Epithelial cell of proximal tubule (primary cell): ENCODE measurements at regions not wholly inside any gene's neighbourhood (a gene's known extent, or its start where the extent isn't known, plus 50 kb on each side); places are given as distances from the start of the nearest gene placed in this dataset.
"Not testable (repeated sequence)": the region's sequence is repeated elsewhere in the genome, so short reads cannot be mapped to it uniquely, and the experiment has no call there.

ENCODE experiments used
- DNase-seq: peaks from one replicate; pipeline ENCODE4 v3.0.0-alpha.2; 2011; ENCODE audit warnings: low read depth
- H3K4me3 ChIP-seq: 2 replicates; pipeline ENCODE4 v1.5.1; 2011; ENCODE audit warnings: low read depth, mild to moderate bottlenecking, low read length
- CTCF ChIP-seq: conservative IDR thresholded peaks from 2 replicates; pipeline ENCODE4 v1.5.1; 2012; ENCODE audit warnings: low read depth, mild to moderate bottlenecking, low read length

GRCh38 chr2:215722125-215722524, 286.3 kb upstream of the FN1 start:
- H3K4me3 ChIP-seq: no peak overlapping the region
- no peak for DNase-seq
- no peak for TF ChIP-seq CTCF

GRCh38 chr2:215721515-215721914, 285.6 kb upstream of the FN1 start:
- not testable (repeated sequence) for DNase-seq, H3K4me3 ChIP-seq

GRCh38 chr2:215718890-215719289, 283.0 kb upstream of the FN1 start:
- H3K4me3 ChIP-seq: no peak overlapping the region
- TF ChIP-seq CTCF: no peak
- DNase-seq: no peak

- DNase-seq: no peak
- H3K4me3 ChIP-seq: no peak overlapping the region
- no peak for TF ChIP-seq CTCF
These were observed 282.6 kb upstream of the FN1 start for GRCh38 chr2:215718436-215718835.

GRCh38 chr2:215717501-215718381, 281.9 kb upstream of the FN1 start:
- TF ChIP-seq CTCF: no peak
- H3K4me3 ChIP-seq: no peak overlapping the region
- no peak for DNase-seq

GRCh38 chr2:215716956-215717355, 281.1 kb upstream of the FN1 start:
- no peak for TF ChIP-seq CTCF
- H3K4me3 ChIP-seq: no peak overlapping the region
- no peak for DNase-seq

- TF ChIP-seq CTCF: no peak
- peak; percentile 68 for DNase-seq
These were observed 277.3 kb upstream of the FN1 start for GRCh38 chr2:215712871-215713790.

More at GRCh38 chr2:215712871-215713790, 277.3 kb upstream of the FN1 start:
- no peak overlapping the region for H3K4me3 ChIP-seq
